C4-2B (cell line): ENCODE measurements at regions not wholly inside any gene's neighbourhood (a gene's known extent, or its start where the extent isn't known, plus 50 kb on each side); places are given as distances from the start of the nearest gene placed in this dataset.

Experiments
- ZFX ChIP-seq: fragments of 450-650 bp; IDR thresholded peaks from 2 replicates; pipeline ENCODE4 v1.6.1; 2017
- TF ChIP-seq, protein P1 (sequence below): fragments of 450-650 bp; conservative IDR thresholded peaks from 2 replicates; pipeline ENCODE4 v1.5.1; 2017; ENCODE audit warnings: mild to moderate bottlenecking

GRCh38 chr12:89251342-89252271 lies 100.7 kb downstream of the DUSP6 start:
- no peak for TF ChIP-seq ZFX
- TF ChIP-seq, protein P1, sequence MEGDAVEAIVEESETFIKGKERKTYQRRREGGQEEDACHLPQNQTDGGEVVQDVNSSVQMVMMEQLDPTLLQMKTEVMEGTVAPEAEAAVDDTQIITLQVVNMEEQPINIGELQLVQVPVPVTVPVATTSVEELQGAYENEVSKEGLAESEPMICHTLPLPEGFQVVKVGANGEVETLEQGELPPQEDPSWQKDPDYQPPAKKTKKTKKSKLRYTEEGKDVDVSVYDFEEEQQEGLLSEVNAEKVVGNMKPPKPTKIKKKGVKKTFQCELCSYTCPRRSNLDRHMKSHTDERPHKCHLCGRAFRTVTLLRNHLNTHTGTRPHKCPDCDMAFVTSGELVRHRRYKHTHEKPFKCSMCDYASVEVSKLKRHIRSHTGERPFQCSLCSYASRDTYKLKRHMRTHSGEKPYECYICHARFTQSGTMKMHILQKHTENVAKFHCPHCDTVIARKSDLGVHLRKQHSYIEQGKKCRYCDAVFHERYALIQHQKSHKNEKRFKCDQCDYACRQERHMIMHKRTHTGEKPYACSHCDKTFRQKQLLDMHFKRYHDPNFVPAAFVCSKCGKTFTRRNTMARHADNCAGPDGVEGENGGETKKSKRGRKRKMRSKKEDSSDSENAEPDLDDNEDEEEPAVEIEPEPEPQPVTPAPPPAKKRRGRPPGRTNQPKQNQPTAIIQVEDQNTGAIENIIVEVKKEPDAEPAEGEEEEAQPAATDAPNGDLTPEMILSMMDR = no peak
